MCF 10A (cell line): ENCODE measurements at regions not wholly inside any gene's neighbourhood (a gene's known extent, or its start where the extent isn't known, plus 50 kb on each side); places are given as distances from the start of the nearest gene placed in this dataset.
A peak's percentile ranks its signal among the peaks of the same experiment; 100 is the strongest.

Experiments
- BruUV-seq: library from RNA; stranded (reverse); fragments of 400-500 nt; replicated peaks from 2 replicates; lab custom pipeline; 2021; lab: Mats Ljungman, UMichigan
- CTCF ChIA-PET: fragments of 300-600 bp; sonication (Branson Sonifier 250); formaldehyde crosslinking; extraction: SDS; loops from one replicate; lab custom pipeline; 2021; ENCODE audit warnings: antibody characterized with exemption, inconsistent platforms; lab: Yijun Ruan, JAX
- POLR2A ChIA-PET: fragments of 300-600, 350-650 bp; sonication (Branson Sonifier 250); formaldehyde crosslinking; extraction: SDS; loops from one replicate; lab custom pipeline; 2020; ENCODE audit warnings: antibody characterized with exemption, inconsistent platforms; lab: Yijun Ruan, JAX
- DNase-seq: peaks from one replicate; pipeline ENCODE4 v3.0.0-alpha.2; 2018; ENCODE audit not compliant: unreplicated experiment
- H3K27ac Mint-ChIP-seq: one replicate; pipeline ENCODE4 v1.8.0; 2022; ENCODE audit warnings: mild to moderate bottlenecking, low read depth, mixed read lengths; ENCODE audit not compliant: unreplicated experiment
- H3K27me3 Mint-ChIP-seq: one replicate; pipeline ENCODE4 v1.8.0; 2022; ENCODE audit warnings: mixed read lengths; ENCODE audit not compliant: insufficient read depth, unreplicated experiment
- H3K36me3 Mint-ChIP-seq: one replicate; pipeline ENCODE4 v1.8.0; 2022; ENCODE audit warnings: mild to moderate bottlenecking, moderate library complexity, mixed read lengths; ENCODE audit not compliant: insufficient read depth, unreplicated experiment
- H3K4me1 Mint-ChIP-seq: one replicate; pipeline ENCODE4 v1.8.0; 2022; ENCODE audit warnings: mixed read lengths; ENCODE audit not compliant: insufficient read depth, unreplicated experiment
- H3K4me3 Mint-ChIP-seq: one replicate; pipeline ENCODE4 v1.8.0; 2022; ENCODE audit warnings: mild to moderate bottlenecking, moderate library complexity, mixed read lengths; ENCODE audit not compliant: unreplicated experiment
- H3K9me3 Mint-ChIP-seq: one replicate; pipeline ENCODE4 v1.8.0; 2022; ENCODE audit warnings: mixed read lengths; ENCODE audit not compliant: unreplicated experiment
- CTCF ChIP-seq: fragments of 200-600 bp; IDR thresholded peaks from one replicate; pipeline ENCODE4 v1.8.0; 2022; ENCODE audit warnings: antibody characterized with exemption, mild to moderate bottlenecking; ENCODE audit not compliant: unreplicated experiment
- intact Hi-C: fragments of 100-400 bp; cut with micrococcal nuclease; formaldehyde crosslinking; loops from 2 replicates; pipeline ENCODE4 v1.14.1; 2022

- no TSS peak for BruUV-seq
- POLR2A ChIA-PET = interaction anchor here (0.6 to 1.0 kb wide), 3 partner anchors 39 to 752 kb away, joined by 3 to 5 read pairs (median 3); no protein-coding TSS in a partner anchor
These were observed 179.2 kb upstream of the ZBED5 start for GRCh38 chr11:11036848-11037732.

GRCh38 chr11:11036185-11036847 lies 178.5 kb upstream of the ZBED5 start:
- DNase-seq = no peak
- BruUV-seq = no TSS peak
- ChIA-PET CTCF (interaction anchor here (0.5 to 4.8 kb wide), 25 partner anchors 9 to 1216 kb away, joined by 3 to 49 read pairs (median 4); partner anchors contain the start of gene EIF4G2), POLR2A (interaction anchor here (0.7 to 1.0 kb wide), 2 partner anchors 578 to 752 kb away, joined by 3 to 5 read pairs; no protein-coding TSS in a partner anchor)
- H3K9me3 Mint-ChIP-seq = no peaks in the 10 kb centered on the region
- TF ChIP-seq CTCF = no peak
- no peaks in the 10 kb centered on the region for H3K36me3 Mint-ChIP-seq
- H3K4me1 Mint-ChIP-seq = peaks cover 6% of the 10 kb centered on the region
- H3K27me3 Mint-ChIP-seq = peaks cover 10% of the 10 kb centered on the region
- no peak overlapping the region for H3K4me3 Mint-ChIP-seq
- no peak overlapping the region for H3K27ac Mint-ChIP-seq
- intact Hi-C loops = loop anchor here (10.0 kb wide), 1 partner anchor 668 kb away; no protein-coding TSS in a partner anchor

More at GRCh38 chr11:11036848-11037732, 179.2 kb upstream of the ZBED5 start:
- Mint-ChIP-seq H3K27ac (no peak overlapping the region), H3K4me3 (no peak overlapping the region), H3K27me3 (peaks cover 10% of the 10 kb centered on the region), H3K9me3 (no peaks in the 10 kb centered on the region), H3K4me1 (peaks cover 7% of the 10 kb centered on the region), H3K36me3 (no peaks in the 10 kb centered on the region)
- DNase-seq = peak; percentile 74
- intact Hi-C loops = loop anchor here (1.0 to 10.0 kb wide), 2 partner anchors 668 to 750 kb away; no protein-coding TSS in a partner anchor
- CTCF ChIA-PET = interaction anchor here (0.5 to 4.8 kb wide), 26 partner anchors 8 to 1216 kb away, joined by 3 to 49 read pairs (median 4); partner anchors contain the start of gene EIF4G2
- TF ChIP-seq CTCF = peak; percentile 75

GRCh38 chr11:11035331-11035730 lies 177.5 kb upstream of the ZBED5 start:
- intact Hi-C loops = loop anchor here (10.0 kb wide), 1 partner anchor 669 kb away; no protein-coding TSS in a partner anchor
- peaks cover 10% of the 10 kb centered on the region for H3K27me3 Mint-ChIP-seq

More at GRCh38 chr11:11035331-11035730, 177.5 kb upstream of the ZBED5 start:
- no peak for DNase-seq
- Mint-ChIP-seq H3K4me1 (peaks cover 6% of the 10 kb centered on the region), H3K4me3 (no peak overlapping the region), H3K9me3 (no peaks in the 10 kb centered on the region), H3K27ac (no peak overlapping the region), H3K36me3 (no peaks in the 10 kb centered on the region)
- POLR2A ChIA-PET = no interaction called here
- BruUV-seq = no TSS peak
- no peak for TF ChIP-seq CTCF
- CTCF ChIA-PET = interaction anchor here (0.5 to 4.8 kb wide), 11 partner anchors 8 to 752 kb away, joined by 3 to 49 read pairs (median 4); no protein-coding TSS in a partner anchor
